K562 (cell line): ENCODE measurements at regions not wholly inside any gene's neighbourhood (a gene's known extent, or its start where the extent isn't known, plus 50 kb on each side); places are given as distances from the start of the nearest gene placed in this dataset.

Source experiments
- CTBP1 ChIP-seq: fragments of 450-650 bp; IDR thresholded peaks from 2 replicates; pipeline ENCODE4 v1.6.1; 2016; ENCODE audit warnings: borderline replicate concordance
- MAFK ChIP-seq: IDR thresholded peaks from 2 replicates; pipeline ENCODE4 v1.6.1; 2011; ENCODE audit warnings: low read length, improper control_type of control experiment
- MTA3 ChIP-seq: fragments of 450-650 bp; formaldehyde crosslinking; IDR thresholded peaks from 2 replicates; pipeline ENCODE4 v1.6.1; 2017; ENCODE audit warnings: mild to moderate bottlenecking, borderline replicate concordance
- PHF8 ChIP-seq: fragments of 200-600 bp; sonication (generic); IDR thresholded peaks from 2 replicates; pipeline ENCODE4 v1.6.1; 2012; ENCODE audit warnings: mixed run types, mild to moderate bottlenecking, inconsistent platforms, low read length, moderate library complexity, borderline replicate concordance
- TF ChIP-seq, protein P1 (sequence below), 3 experiments: IDR thresholded peaks in 2 of 3; conservative IDR thresholded peaks in 1 of 3; 2 replicates each; pipeline ENCODE4 v1.5.1; 2011 to 2012; ENCODE audit warnings: low read length in 3 of 3, mild to moderate bottlenecking in 3 of 3, control low read depth in 2 of 3, improper control_type of control experiment in 1 of 3, inconsistent platforms in 1 of 3, low read depth in 1 of 3, mixed read lengths in 1 of 3, moderate library complexity in 1 of 3; ENCODE audit not compliant: insufficient read depth in 2 of 3
- TF ChIP-seq, protein P2 (sequence below): fragments of 450-650 bp; IDR thresholded peaks from 2 replicates; pipeline ENCODE4 v1.6.1; 2018; ENCODE audit warnings: mild to moderate bottlenecking, low read depth; ENCODE audit not compliant: partially characterized antibody

DNA sequence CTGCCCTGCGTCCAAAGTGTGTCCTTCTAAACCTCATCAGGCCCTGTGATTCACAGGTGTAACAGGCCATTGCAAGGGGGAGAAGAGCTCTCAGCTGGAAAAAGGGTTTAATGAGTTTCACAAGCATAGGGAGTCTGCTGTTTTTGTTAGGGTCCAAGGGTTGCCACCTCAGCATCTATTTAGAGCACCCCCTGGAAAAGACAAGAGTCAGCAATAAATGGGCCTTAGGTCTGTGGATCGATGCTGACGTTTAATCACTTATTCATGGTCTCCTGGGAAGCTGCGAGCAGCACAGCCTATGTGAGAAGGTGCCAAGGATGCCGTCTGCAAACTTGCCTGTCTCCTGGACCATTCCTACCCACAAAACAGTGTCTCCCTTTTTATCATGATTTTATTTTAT lies 78.4 kb upstream of the BAIAP2L1 start:
- TF ChIP-seq, protein P1, sequence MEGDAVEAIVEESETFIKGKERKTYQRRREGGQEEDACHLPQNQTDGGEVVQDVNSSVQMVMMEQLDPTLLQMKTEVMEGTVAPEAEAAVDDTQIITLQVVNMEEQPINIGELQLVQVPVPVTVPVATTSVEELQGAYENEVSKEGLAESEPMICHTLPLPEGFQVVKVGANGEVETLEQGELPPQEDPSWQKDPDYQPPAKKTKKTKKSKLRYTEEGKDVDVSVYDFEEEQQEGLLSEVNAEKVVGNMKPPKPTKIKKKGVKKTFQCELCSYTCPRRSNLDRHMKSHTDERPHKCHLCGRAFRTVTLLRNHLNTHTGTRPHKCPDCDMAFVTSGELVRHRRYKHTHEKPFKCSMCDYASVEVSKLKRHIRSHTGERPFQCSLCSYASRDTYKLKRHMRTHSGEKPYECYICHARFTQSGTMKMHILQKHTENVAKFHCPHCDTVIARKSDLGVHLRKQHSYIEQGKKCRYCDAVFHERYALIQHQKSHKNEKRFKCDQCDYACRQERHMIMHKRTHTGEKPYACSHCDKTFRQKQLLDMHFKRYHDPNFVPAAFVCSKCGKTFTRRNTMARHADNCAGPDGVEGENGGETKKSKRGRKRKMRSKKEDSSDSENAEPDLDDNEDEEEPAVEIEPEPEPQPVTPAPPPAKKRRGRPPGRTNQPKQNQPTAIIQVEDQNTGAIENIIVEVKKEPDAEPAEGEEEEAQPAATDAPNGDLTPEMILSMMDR (IDR thresholded peaks at IDR 0.05 in 2 of 3, conservative IDR thresholded peaks at IDR 0.05 in 1 of 3; ENCODE audit: insufficient read depth in 2 of 3, low read depth in 1 of 3, low read length in 3 of 3), result no peak
- no peak for TF ChIP-seq PHF8
- no peak for TF ChIP-seq MTA3
- TF ChIP-seq, protein P2, sequence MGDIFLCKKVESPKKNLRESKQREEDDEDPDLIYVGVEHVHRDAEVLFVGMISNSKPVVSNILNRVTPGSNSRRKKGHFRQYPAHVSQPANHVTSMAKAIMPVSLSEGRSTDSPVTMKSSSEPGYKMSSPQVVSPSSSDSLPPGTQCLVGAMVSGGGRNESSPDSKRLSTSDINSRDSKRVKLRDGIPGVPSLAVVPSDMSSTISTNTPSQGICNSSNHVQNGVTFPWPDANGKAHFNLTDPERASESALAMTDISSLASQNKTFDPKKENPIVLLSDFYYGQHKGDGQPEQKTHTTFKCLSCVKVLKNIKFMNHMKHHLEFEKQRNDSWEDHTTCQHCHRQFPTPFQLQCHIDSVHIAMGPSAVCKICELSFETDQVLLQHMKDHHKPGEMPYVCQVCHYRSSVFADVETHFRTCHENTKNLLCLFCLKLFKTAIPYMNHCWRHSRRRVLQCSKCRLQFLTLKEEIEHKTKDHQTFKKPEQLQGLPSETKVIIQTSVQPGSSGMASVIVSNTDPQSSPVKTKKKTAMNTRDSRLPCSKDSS, result no peak
- peak; percentile 60 for TF ChIP-seq MAFK
- TF ChIP-seq CTBP1, result no peak
